Stimulated activated CD8-positive, alpha-beta memory T cell treated with anti-CD3 and anti-CD28 coated beads, Interleukin-7, amount 100 ng/mL, for 24 hours (primary cell): ENCODE measurements at regions not wholly inside any gene's neighbourhood (a gene's known extent, or its start where the extent isn't known, plus 50 kb on each side); places are given as distances from the start of the nearest gene placed in this dataset.

Experiments
- DNase-seq: peaks from one replicate; pipeline ENCODE4 v3.0.0-alpha.2; 2020; ENCODE audit warnings: low read depth

GRCh38 chr3:5428607-5429516 lies 241.4 kb downstream of the EDEM1 start:
- DNase-seq: no peak

- no peak for DNase-seq
These were observed 242.0 kb downstream of the EDEM1 start for GRCh38 chr3:5429517-5429890.

GRCh38 chr3:5430701-5431100 lies 243.2 kb downstream of the EDEM1 start:
- no peak for DNase-seq

GRCh38 chr3:5431146-5431545 lies 243.6 kb downstream of the EDEM1 start:
- DNase-seq: no peak

GRCh38 chr3:5431811-5432378 lies 244.4 kb downstream of the EDEM1 start:
- no peak for DNase-seq

- DNase-seq: no peak
These were observed 249.8 kb downstream of the EDEM1 start for GRCh38 chr3:5437296-5437782.

GRCh38 chr3:5437783-5438323 lies 250.3 kb downstream of the EDEM1 start:
- DNase-seq: no peak

GRCh38 chr3:5441401-5441800 lies 253.9 kb downstream of the EDEM1 start:
- DNase-seq: no peak

- DNase-seq: no peak
These were observed 254.7 kb downstream of the EDEM1 start for GRCh38 chr3:5442106-5442785.

GRCh38 chr3:5442786-5443138 lies 255.3 kb downstream of the EDEM1 start:
- DNase-seq: no peak

- DNase-seq: no peak
These were observed 256.7 kb downstream of the EDEM1 start for GRCh38 chr3:5444253-5444652.

- DNase-seq: no peak
These were observed 258.2 kb downstream of the EDEM1 start for GRCh38 chr3:5445676-5446201.

- DNase-seq: no peak
These were observed 260.7 kb downstream of the EDEM1 start for GRCh38 chr3:5448246-5448645.

- DNase-seq: no peak
These were observed 261.3 kb downstream of the EDEM1 start for GRCh38 chr3:5448816-5449215.

- DNase-seq: no peak
These were observed 268.7 kb downstream of the EDEM1 start for GRCh38 chr3:5456199-5456598.

- DNase-seq: no peak
These were observed 271.0 kb downstream of the EDEM1 start for GRCh38 chr3:5458526-5458925.

GRCh38 chr3:5462086-5462485 lies 274.6 kb downstream of the EDEM1 start:
- DNase-seq: no peak

GRCh38 chr3:5463991-5464390 lies 276.5 kb downstream of the EDEM1 start:
- no peak for DNase-seq

- no peak for DNase-seq
These were observed 277.1 kb downstream of the EDEM1 start for GRCh38 chr3:5464649-5465048.

GRCh38 chr3:5465183-5465582 lies 277.7 kb downstream of the EDEM1 start:
- no peak for DNase-seq

GRCh38 chr3:5466065-5466464 lies 278.6 kb downstream of the EDEM1 start:
- no peak for DNase-seq

- no peak for DNase-seq
These were observed 279.2 kb downstream of the EDEM1 start for GRCh38 chr3:5466717-5467116.

- no peak for DNase-seq
These were observed 286.0 kb downstream of the EDEM1 start for GRCh38 chr3:5473471-5473870.
